A549 (cell line): ENCODE measurements at regions not wholly inside any gene's neighbourhood (a gene's known extent, or its start where the extent isn't known, plus 50 kb on each side); places are given as distances from the start of the nearest gene placed in this dataset.

Experiments used
- ATAC-seq, 2 experiments: fragments of 200-7000 bp in 1 of 2; fragments of >200 bp in 1 of 2; cut with Nextera tagmentation in 1 of 2; cut with Tn5 transposase in 1 of 2; 3 replicates each; pipeline versions ENCODE4 v1.8.0 to v1.9.1; 2018 to 2020; ENCODE audit warnings: mild to moderate bottlenecking in 1 of 2, moderate library complexity in 1 of 2
- CTCF ChIA-PET: fragments of 300-600 bp; sonication (Branson Sonifier 250); formaldehyde crosslinking; extraction: SDS; loops from one replicate; lab custom pipeline; 2021; ENCODE audit warnings: antibody characterized with exemption, inconsistent platforms; lab: Yijun Ruan, JAX
- POLR2A ChIA-PET: fragments of 350-600 bp; formaldehyde crosslinking; extraction: SDS; loops from one replicate; lab custom pipeline; 2021; ENCODE audit warnings: antibody characterized with exemption, inconsistent platforms; lab: Yijun Ruan, JAX
- DNase-seq, 2 experiments: peaks; one replicate each; pipeline versions ENCODE4 v3.0.0 to v3.0.0-alpha.2; 2011 to 2016; ENCODE audit warnings: low read depth in 1 of 2, low spot score in 1 of 2
- FAIRE-seq: peaks from 2 replicates; lab custom pipeline; 2011; peaks lifted over from hg19 to GRCh38; lab: Jason Lieb, UNC
- H3K27ac ChIP-seq, 2 experiments: fragments of >200 bp; sonication (Bioruptor Twin); formaldehyde crosslinking; 3 replicates each; pipeline ENCODE4 v1.5.1; 2016 to 2017
- H3K4me1 ChIP-seq: fragments of >200 bp; sonication (Bioruptor Twin); formaldehyde crosslinking; 3 replicates; pipeline ENCODE4 v1.6.1; 2016
- H3K4me2 ChIP-seq: fragments of >200 bp; sonication (Bioruptor Twin); formaldehyde crosslinking; 3 replicates; pipeline ENCODE4 v1.6.1; 2016
- H3K4me3 ChIP-seq: fragments of >200 bp; sonication (Bioruptor Twin); formaldehyde crosslinking; 3 replicates; pipeline ENCODE4 v1.5.1; 2016
- H3K9me3 ChIP-seq: fragments of >200 bp; sonication (Bioruptor Twin); formaldehyde crosslinking; 3 replicates; pipeline ENCODE4 v1.6.1; 2016
- CBX2 ChIP-seq: fragments of 200-600 bp; sonication (generic); IDR thresholded peaks from 2 replicates; pipeline ENCODE4 v1.6.1; 2016; ENCODE audit warnings: low read depth, mild to moderate bottlenecking, borderline replicate concordance
- CTCF ChIP-seq: fragments of >200 bp; sonication (Bioruptor Twin); formaldehyde crosslinking; IDR thresholded peaks from 3 replicates; pipeline ENCODE4 v1.5.1; 2016
- EP300 ChIP-seq, 2 experiments: fragments of >200 bp; sonication (Bioruptor Twin); formaldehyde crosslinking; IDR thresholded peaks; 2 replicates in 1 of 2; 3 replicates in 1 of 2; pipeline ENCODE4 v1.6.1; 2016 to 2017
- FOSB ChIP-seq: fragments of 250-450 bp; sonication (Bioruptor Pico); IDR thresholded peaks from 2 replicates; pipeline ENCODE4 v1.5.0; 2020; ENCODE audit warnings: mild to moderate bottlenecking, moderate library complexity
- FOSL2 ChIP-seq, 2 experiments: fragments of 450-650 bp in 1 of 2; fragments of >200 bp in 1 of 2; sonication (Bioruptor Twin) in 1 of 2; formaldehyde crosslinking; IDR thresholded peaks; 2 replicates each; pipeline versions ENCODE4 v1.5.0 to v1.6.1; 2016 to 2020; ENCODE audit warnings: mild to moderate bottlenecking in 1 of 2, moderate library complexity in 1 of 2
- GATA3 ChIP-seq: IDR thresholded peaks from 2 replicates; pipeline ENCODE4 v1.6.1; 2012; ENCODE audit warnings: borderline replicate concordance
- HES2 ChIP-seq: fragments of >200 bp; sonication (Bioruptor Twin); formaldehyde crosslinking; IDR thresholded peaks from 2 replicates; pipeline ENCODE4 v1.6.1; 2016
- HEYL ChIP-seq: fragments of 250-450 bp; sonication (Bioruptor Pico); IDR thresholded peaks from 2 replicates; pipeline ENCODE4 v1.8.0; 2021; ENCODE audit warnings: mild to moderate bottlenecking, moderate library complexity
- JUN ChIP-seq, 2 experiments: fragments of >200 bp; sonication (Bioruptor Twin); formaldehyde crosslinking; IDR thresholded peaks; 2 replicates in 1 of 2; 3 replicates in 1 of 2; pipeline ENCODE4 v1.6.1; 2016 to 2017
- JUNB ChIP-seq: fragments of >200 bp; sonication (Bioruptor Twin); formaldehyde crosslinking; IDR thresholded peaks from 2 replicates; pipeline ENCODE4 v1.6.1; 2016
- NPAS2 ChIP-seq: fragments of 250-450 bp; sonication (Bioruptor Pico); IDR thresholded peaks from 2 replicates; pipeline ENCODE4 v1.8.0; 2022; ENCODE audit warnings: mild to moderate bottlenecking, moderate library complexity, borderline replicate concordance
- PHF8 ChIP-seq: fragments of 200-600 bp; sonication (generic); IDR thresholded peaks from 2 replicates; pipeline ENCODE4 v1.6.1; 2016; ENCODE audit warnings: low read depth, mild to moderate bottlenecking, antibody characterized with exemption, moderate library complexity, borderline replicate concordance
- POLR2AphosphoS2 ChIP-seq: conservative IDR thresholded peaks from 2 replicates; pipeline ENCODE4 v1.6.1; 2012; ENCODE audit warnings: low read length, improper control_type of control experiment, inconsistent platforms
- RARB ChIP-seq: fragments of 250-450 bp; sonication (Bioruptor Pico); IDR thresholded peaks from 2 replicates; pipeline ENCODE4 v1.8.0; 2021; ENCODE audit warnings: mild to moderate bottlenecking, moderate library complexity
- RCOR1 ChIP-seq: fragments of 150-350 bp; IDR thresholded peaks from 2 replicates; pipeline ENCODE4 v1.6.1; 2014; ENCODE audit warnings: antibody characterized with exemption, low read length, low read depth
- RFX5 ChIP-seq: fragments of 450-650 bp; IDR thresholded peaks from 2 replicates; pipeline ENCODE4 v1.7.1; 2014; ENCODE audit warnings: antibody characterized with exemption, mild to moderate bottlenecking, moderate library complexity
- SMC3 ChIP-seq: fragments of >200 bp; sonication (Bioruptor Twin); formaldehyde crosslinking; IDR thresholded peaks from 3 replicates; pipeline ENCODE4 v1.6.1; 2018; ENCODE audit warnings: inconsistent platforms
- TFCP2L1 ChIP-seq: fragments of 250-450 bp; sonication (Bioruptor Pico); IDR thresholded peaks from 2 replicates; pipeline ENCODE4 v1.5.0; 2021; ENCODE audit warnings: mild to moderate bottlenecking
- ZC3H11A ChIP-seq: fragments of 450-650 bp; IDR thresholded peaks from 2 replicates; pipeline ENCODE4 v1.6.1; 2014; ENCODE audit warnings: antibody characterized with exemption, mild to moderate bottlenecking
- ZFP36 ChIP-seq: fragments of 450-650 bp; IDR thresholded peaks from 2 replicates; pipeline ENCODE4 v1.6.1; 2014; ENCODE audit warnings: borderline replicate concordance; ENCODE audit not compliant: partially characterized antibody
- ZNF302 ChIP-seq: fragments of 250-450 bp; sonication (Bioruptor Pico); IDR thresholded peaks from 2 replicates; pipeline ENCODE4 v1.9.0; 2021; ENCODE audit warnings: inconsistent platforms, mild to moderate bottlenecking, moderate library complexity
- ZSCAN20 ChIP-seq: fragments of 250-450 bp; sonication (Bioruptor Pico); IDR thresholded peaks from 2 replicates; pipeline ENCODE4 v1.8.0; 2022; ENCODE audit warnings: mild to moderate bottlenecking, moderate library complexity
- WGBS: methylation state at CpG from one replicate; pipeline ENCODE4 v1.1.6; 2017; ENCODE audit errors: missing lambda C conversion rate; 5-methylcytosine and 5-hydroxymethylcytosine counted together

GRCh38 chr5:111836426-111836825, 79.4 kb upstream of the NREP start:
- ChIA-PET CTCF (no interaction called here), POLR2A (no interaction called here)
- Histone ChIP-seq H3K4me2 (no peak overlapping the region), H3K4me3 (no peak overlapping the region), H3K27ac (no peak overlapping the region), H3K4me1 (no peaks in the 10 kb centered on the region), H3K9me3 (no peaks in the 10 kb centered on the region)
- no peak for ATAC-seq
- DNase-seq, result no peak
- TF ChIP-seq PHF8, result no peak
- no peak for TF ChIP-seq POLR2AphosphoS2
- FAIRE-seq, result no peak

- Histone ChIP-seq H3K4me3 (no peak overlapping the region), H3K9me3 (no peaks in the 10 kb centered on the region), H3K4me2 (no peak overlapping the region), H3K27ac (no peak overlapping the region), H3K4me1 (no peaks in the 10 kb centered on the region)
- FAIRE-seq (no peak), DNase-seq (no peak), ATAC-seq (no peak)
- POLR2A ChIA-PET, result no interaction called here
- CTCF ChIA-PET, result no interaction called here
- TF ChIP-seq NPAS2 (CRISPR knock-in tag) (no peak), FOSB (CRISPR knock-in tag) (no peak), RARB (no peak), TFCP2L1 (CRISPR knock-in tag) (no peak)
- WGBS, result 45% methylated on average over 2 of the region's 2 CpGs
These were observed 78.1 kb upstream of the NREP start for GRCh38 chr5:111834926-111835599.

- H3K4me3 ChIP-seq, result no peak overlapping the region
- H3K9me3 ChIP-seq, result no peaks in the 10 kb centered on the region
- H3K4me1 ChIP-seq, result no peaks in the 10 kb centered on the region
- DNase-seq (peak in 1 of 2 experiments; percentile 9), FAIRE-seq (no peak), ATAC-seq (no peak)
- ChIA-PET CTCF (no interaction called here), POLR2A (no interaction called here)
- H3K4me2 ChIP-seq, result no peak overlapping the region
- no peak overlapping the region for H3K27ac ChIP-seq
- WGBS, result 64% methylated on average over 1 of the region's 1 CpG
- no peak for TF ChIP-seq FOSL2 (IDR thresholded peaks at IDR 0.05)
- TF ChIP-seq FOSL2 (CRISPR knock-in tag; IDR thresholded peaks at IDR 0.05), result 0 out of 2 replicates have a peak, but pooled peaks have one; percentile 5
- no peak for TF ChIP-seq GATA3
These were observed 73.3 kb upstream of the NREP start for GRCh38 chr5:111830333-111830732.

- ATAC-seq, result no peak
- ChIA-PET POLR2A (no interaction called here), CTCF (no interaction called here)
- 24% methylated on average over 1 of the region's 1 CpG for WGBS
- H3K27ac ChIP-seq, result no peak overlapping the region
- no peak for FAIRE-seq
- no peaks in the 10 kb centered on the region for H3K9me3 ChIP-seq
- no peak for DNase-seq
- no peaks in the 10 kb centered on the region for H3K4me1 ChIP-seq
- H3K4me2 ChIP-seq, result no peak overlapping the region
- TF ChIP-seq RCOR1, result no peak
- no peak for TF ChIP-seq EP300 (IDR thresholded peaks at IDR 0.05)
- no peak for TF ChIP-seq ZSCAN20 (CRISPR knock-in tag)
- H3K4me3 ChIP-seq, result no peak overlapping the region
These were observed 72.7 kb upstream of the NREP start for GRCh38 chr5:111829701-111830100.

- Histone ChIP-seq H3K27ac (no peak overlapping the region), H3K4me1 (no peaks in the 10 kb centered on the region), H3K4me3 (no peak overlapping the region), H3K9me3 (no peaks in the 10 kb centered on the region), H3K4me2 (no peak overlapping the region)
- no peak for FAIRE-seq
- no peak for TF ChIP-seq HEYL
- no peak for TF ChIP-seq FOSL2 (IDR thresholded peaks at IDR 0.05)
- TF ChIP-seq FOSL2 (CRISPR knock-in tag; IDR thresholded peaks at IDR 0.05), result no peak
- no peak for TF ChIP-seq JUN (IDR thresholded peaks at IDR 0.05)
- TF ChIP-seq ZC3H11A, result no peak
- TF ChIP-seq POLR2AphosphoS2, result no peak
- no peak for TF ChIP-seq ZNF302 (CRISPR knock-in tag)
- TF ChIP-seq SMC3, result no peak
- no peak for TF ChIP-seq ZFP36
- no peak for TF ChIP-seq HES2
- TF ChIP-seq JUNB, result no peak
- no peak for TF ChIP-seq CBX2
- TF ChIP-seq RFX5, result no peak
- no peak for TF ChIP-seq CTCF
- ChIA-PET POLR2A (no interaction called here), CTCF (no interaction called here)
- WGBS, result 64% methylated on average over 6 of the region's 6 CpGs
- DNase-seq, result no peak
- no peak for ATAC-seq
These were observed 69.1 kb upstream of the NREP start for GRCh38 chr5:111826064-111826463.
